ENCODE measurements at regions not wholly inside any gene's neighbourhood (a gene's known extent, or its start where the extent isn't known, plus 50 kb on each side); places are given as distances from the start of the nearest gene placed in this dataset.

DNA sequence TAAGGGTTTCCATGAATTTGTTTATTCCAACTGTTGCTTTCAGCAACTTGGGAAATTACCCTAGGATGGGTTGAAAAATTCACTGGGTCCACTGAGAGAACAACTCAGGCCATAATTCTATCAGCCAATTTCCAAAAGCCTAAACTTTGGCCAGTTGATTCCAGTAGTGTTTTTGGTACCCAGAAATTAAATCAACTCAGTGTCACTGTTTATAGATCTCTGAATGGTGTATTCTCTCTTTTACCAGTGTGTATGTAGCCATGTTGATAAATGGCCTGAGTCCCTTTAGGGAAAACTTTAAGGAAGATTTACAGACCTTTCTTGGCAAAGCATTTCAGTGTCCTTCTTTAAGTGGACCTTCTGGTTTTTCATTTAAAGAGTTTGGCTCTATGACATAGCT lies 636.4 kb downstream of the OTOL1 start:
- H3K36me3 ChIP-seq: no peaks in the 10 kb centered on the region
- H3K4me3 ChIP-seq: no peak overlapping the region
- no peaks in the 10 kb centered on the region for H3K27me3 ChIP-seq
- H3K4me1 ChIP-seq: no peaks in the 10 kb centered on the region
- no peak overlapping the region for H3K27ac ChIP-seq
- DNase-seq: no peak
- no peaks in the 10 kb centered on the region for H3K9me3 ChIP-seq (replicated peaks)

- DNase-seq: no peak
- no peaks in the 10 kb centered on the region for H3K4me1 ChIP-seq
- H3K27me3 ChIP-seq: no peaks in the 10 kb centered on the region
- no peak overlapping the region for H3K4me3 ChIP-seq
- H3K9me3 ChIP-seq (replicated peaks): no peaks in the 10 kb centered on the region
- no peak overlapping the region for H3K27ac ChIP-seq
- H3K36me3 ChIP-seq: no peaks in the 10 kb centered on the region
Observed at GRCh38 chr3:162134571-162134970, 638.0 kb downstream of the OTOL1 start.

DNA sequence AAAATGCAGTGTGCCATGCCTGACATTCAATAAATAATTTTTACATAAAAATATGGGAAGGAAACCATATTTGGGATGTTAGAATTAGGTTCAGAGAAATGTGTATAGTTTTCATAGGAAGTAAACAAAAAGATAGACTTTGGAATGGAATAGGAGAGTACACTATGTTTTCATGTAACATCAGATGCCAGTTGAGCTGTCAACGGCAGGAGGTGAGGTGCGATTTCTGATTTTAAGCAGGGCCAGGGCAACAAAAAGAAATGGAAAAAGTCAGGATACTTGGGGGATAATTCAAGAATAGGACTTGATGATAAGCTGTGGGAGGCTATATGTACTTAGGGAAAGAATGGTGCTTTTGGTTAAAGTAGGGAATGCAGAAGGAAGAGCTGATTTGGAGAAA lies 639.5 kb downstream of the OTOL1 start:
- Histone ChIP-seq H3K27ac (no peak overlapping the region), H3K27me3 (no peaks in the 10 kb centered on the region), H3K4me3 (no peak overlapping the region), H3K36me3 (no peaks in the 10 kb centered on the region), H3K9me3 (replicated peaks) (no peaks in the 10 kb centered on the region), H3K4me1 (peaks cover 4% of the 10 kb centered on the region)
- no peak for DNase-seq

- H3K27me3 ChIP-seq: no peaks in the 10 kb centered on the region
- no peak for DNase-seq
- H3K9me3 ChIP-seq (replicated peaks): no peaks in the 10 kb centered on the region
- peaks cover 12% of the 10 kb centered on the region for H3K4me1 ChIP-seq
- no peak overlapping the region for H3K27ac ChIP-seq
- H3K36me3 ChIP-seq: no peaks in the 10 kb centered on the region
- no peak overlapping the region for H3K4me3 ChIP-seq
Observed at GRCh38 chr3:162138509-162138908, 641.9 kb downstream of the OTOL1 start.

DNA sequence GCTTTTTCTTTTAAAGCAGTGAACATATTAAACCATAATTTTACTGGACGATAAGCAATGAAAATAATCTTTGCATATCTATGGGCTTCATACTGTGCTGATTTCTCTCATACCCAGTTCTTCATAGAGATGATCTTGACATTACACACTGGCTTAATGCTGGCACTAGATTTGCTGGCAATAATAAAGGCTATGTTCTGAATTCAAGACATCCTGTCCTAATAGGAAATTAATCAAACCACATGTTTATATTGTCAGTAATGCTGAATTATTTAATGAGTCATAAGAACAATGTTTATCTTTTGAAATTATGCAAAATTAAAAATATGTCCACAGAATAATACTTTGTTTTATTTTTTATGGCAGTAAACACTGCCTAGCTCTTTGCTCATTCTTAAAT lies 643.2 kb downstream of the OTOL1 start:
- DNase-seq: no peak
- no peak overlapping the region for H3K4me3 ChIP-seq

GRCh38 chr3:162141272-162141791 lies 644.7 kb downstream of the OTOL1 start:
- Histone ChIP-seq H3K27me3 (no peaks in the 10 kb centered on the region), H3K36me3 (no peaks in the 10 kb centered on the region), H3K4me3 (no peak overlapping the region), H3K4me1 (peaks cover 12% of the 10 kb centered on the region), H3K9me3 (replicated peaks) (no peaks in the 10 kb centered on the region), H3K27ac (peak overlapping the region; percentile 36)
- peak in 1 of 2 experiments; percentile 31 for DNase-seq

More for the DNA sequence above, 643.2 kb downstream of the OTOL1 start:
- Histone ChIP-seq H3K27ac (no peak overlapping the region), H3K27me3 (no peaks in the 10 kb centered on the region), H3K4me1 (peaks cover 12% of the 10 kb centered on the region), H3K9me3 (replicated peaks) (no peaks in the 10 kb centered on the region), H3K36me3 (no peaks in the 10 kb centered on the region)

- DNase-seq: no peak
- Histone ChIP-seq H3K4me1 (peaks cover 12% of the 10 kb centered on the region), H3K27me3 (no peaks in the 10 kb centered on the region), H3K27ac (no peak overlapping the region), H3K4me3 (no peak overlapping the region), H3K9me3 (replicated peaks) (no peaks in the 10 kb centered on the region), H3K36me3 (no peaks in the 10 kb centered on the region)
Observed at GRCh38 chr3:162142511-162142910, 645.9 kb downstream of the OTOL1 start.

DNA sequence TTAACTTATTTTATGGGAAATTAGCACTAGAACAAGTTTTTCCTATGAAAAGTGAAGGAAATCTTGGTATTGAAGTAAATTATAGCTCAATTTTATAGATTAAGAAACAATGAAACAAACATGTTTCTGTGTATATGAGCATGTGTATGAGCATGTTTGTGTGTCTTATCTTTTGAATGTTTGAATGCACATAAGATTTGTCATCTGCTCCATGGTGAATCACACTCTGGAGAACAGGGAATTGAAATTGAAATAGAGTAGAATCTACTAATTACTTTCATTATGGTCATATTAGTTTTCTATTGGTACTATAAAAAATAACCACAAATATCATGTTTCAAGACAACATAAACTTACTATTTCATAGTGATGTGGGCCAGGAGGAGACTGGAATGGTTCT lies 646.6 kb downstream of the OTOL1 start:
- peaks cover 12% of the 10 kb centered on the region for H3K4me1 ChIP-seq
- H3K4me3 ChIP-seq: no peak overlapping the region
- no peak for DNase-seq
- no peak overlapping the region for H3K27ac ChIP-seq
- no peaks in the 10 kb centered on the region for H3K9me3 ChIP-seq (replicated peaks)
- no peaks in the 10 kb centered on the region for H3K27me3 ChIP-seq
- H3K36me3 ChIP-seq: no peaks in the 10 kb centered on the region

- no peaks in the 10 kb centered on the region for H3K9me3 ChIP-seq (replicated peaks)
- no peak overlapping the region for H3K27ac ChIP-seq
- no peaks in the 10 kb centered on the region for H3K27me3 ChIP-seq
- H3K4me3 ChIP-seq: no peak overlapping the region
- no peak for DNase-seq
- no peaks in the 10 kb centered on the region for H3K36me3 ChIP-seq
- H3K4me1 ChIP-seq: no peaks in the 10 kb centered on the region
Observed at GRCh38 chr3:162147996-162148395, 651.4 kb downstream of the OTOL1 start.

- H3K27me3 ChIP-seq: no peaks in the 10 kb centered on the region
- no peak overlapping the region for H3K27ac ChIP-seq
- H3K4me1 ChIP-seq: no peaks in the 10 kb centered on the region
- H3K36me3 ChIP-seq: no peaks in the 10 kb centered on the region
- no peak for DNase-seq
- H3K4me3 ChIP-seq: no peak overlapping the region
- H3K9me3 ChIP-seq (replicated peaks): no peaks in the 10 kb centered on the region
Observed at GRCh38 chr3:162150790-162151189, 654.2 kb downstream of the OTOL1 start.

DNA sequence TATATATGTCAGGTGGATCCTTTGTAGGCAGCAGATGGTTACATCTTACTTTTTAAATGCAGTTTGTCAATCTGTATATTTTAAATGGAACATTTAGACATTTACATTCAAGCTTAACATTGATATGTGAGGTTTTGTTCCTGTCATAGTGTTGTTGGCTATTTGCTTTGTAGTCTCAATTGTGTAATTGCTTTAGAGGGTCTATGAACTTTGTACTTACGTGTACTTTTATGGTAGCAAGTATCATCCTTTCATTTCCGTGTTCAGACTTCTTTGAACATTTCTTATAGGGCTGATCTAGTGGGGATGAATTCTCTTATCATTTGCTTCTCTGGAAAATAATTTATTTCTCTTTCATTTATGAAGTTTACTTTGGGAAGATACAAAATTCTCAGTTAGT lies 656.0 kb downstream of the OTOL1 start:
- Histone ChIP-seq H3K4me1 (no peaks in the 10 kb centered on the region), H3K27ac (no peak overlapping the region), H3K36me3 (no peaks in the 10 kb centered on the region), H3K27me3 (no peaks in the 10 kb centered on the region), H3K9me3 (replicated peaks) (no peaks in the 10 kb centered on the region), H3K4me3 (no peak overlapping the region)
- no peak for DNase-seq

DNA sequence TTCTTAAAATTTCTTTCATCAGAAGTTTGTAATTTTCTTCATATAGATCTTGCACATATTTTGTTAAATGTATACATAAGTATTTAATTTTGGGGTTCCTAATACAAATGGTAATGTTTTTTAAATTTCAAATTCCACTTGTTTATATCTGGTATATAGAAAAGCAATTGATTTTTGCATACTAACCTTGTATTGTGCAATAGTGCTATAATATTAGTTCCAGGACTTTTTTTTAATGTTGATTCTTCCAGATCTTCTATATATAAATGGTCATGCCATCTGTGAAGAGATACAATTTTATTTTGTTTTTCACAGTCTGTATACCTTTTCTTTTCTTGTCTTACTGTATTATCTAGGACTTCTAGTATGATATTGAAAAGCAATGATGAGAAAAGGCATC lies 665.0 kb downstream of the OTOL1 start:
- H3K4me1 ChIP-seq: no peaks in the 10 kb centered on the region
- H3K27ac ChIP-seq: no peak overlapping the region
- H3K4me3 ChIP-seq: no peak overlapping the region
- H3K9me3 ChIP-seq (replicated peaks): no peaks in the 10 kb centered on the region
- no peaks in the 10 kb centered on the region for H3K27me3 ChIP-seq
- no peak for DNase-seq
- H3K36me3 ChIP-seq: no peaks in the 10 kb centered on the region

GRCh38 chr3:162165346-162165745 lies 668.7 kb downstream of the OTOL1 start:
- DNase-seq: no peak
- H3K27me3 ChIP-seq: no peaks in the 10 kb centered on the region

GRCh38 chr3:162166543-162166942 lies 669.9 kb downstream of the OTOL1 start:
- Histone ChIP-seq H3K4me1 (no peaks in the 10 kb centered on the region), H3K4me3 (no peak overlapping the region), H3K27ac (no peak overlapping the region), H3K27me3 (no peaks in the 10 kb centered on the region), H3K9me3 (replicated peaks) (no peaks in the 10 kb centered on the region), H3K36me3 (no peaks in the 10 kb centered on the region)
- DNase-seq: no peak

More at GRCh38 chr3:162165346-162165745, 668.7 kb downstream of the OTOL1 start:
- no peaks in the 10 kb centered on the region for H3K36me3 ChIP-seq
- no peaks in the 10 kb centered on the region for H3K4me1 ChIP-seq
- H3K27ac ChIP-seq: no peak overlapping the region
- H3K9me3 ChIP-seq (replicated peaks): no peaks in the 10 kb centered on the region
- H3K4me3 ChIP-seq: no peak overlapping the region

DNA sequence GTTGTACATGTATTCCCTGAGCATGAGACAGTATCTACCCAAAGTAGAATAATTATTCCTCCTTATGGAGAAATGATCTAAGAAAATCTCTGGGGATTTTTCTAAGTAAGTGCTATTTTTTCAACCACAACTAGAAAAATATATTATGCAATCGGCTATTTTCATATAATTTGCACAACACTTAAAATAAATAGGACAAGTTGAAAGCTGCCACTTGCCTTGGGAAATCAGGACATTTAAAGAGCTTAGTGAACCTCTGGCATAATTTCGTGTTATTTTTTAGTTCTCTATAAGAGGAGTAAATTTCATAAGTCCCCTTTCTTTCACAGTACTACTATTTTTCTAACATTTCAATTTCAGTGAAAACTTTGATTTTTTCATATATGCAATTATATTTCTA lies 672.1 kb downstream of the OTOL1 start:
- Histone ChIP-seq H3K9me3 (replicated peaks) (no peaks in the 10 kb centered on the region), H3K4me1 (no peaks in the 10 kb centered on the region), H3K4me3 (no peak overlapping the region), H3K27ac (no peak overlapping the region), H3K36me3 (no peaks in the 10 kb centered on the region), H3K27me3 (no peaks in the 10 kb centered on the region)
- no peak for DNase-seq

DNA sequence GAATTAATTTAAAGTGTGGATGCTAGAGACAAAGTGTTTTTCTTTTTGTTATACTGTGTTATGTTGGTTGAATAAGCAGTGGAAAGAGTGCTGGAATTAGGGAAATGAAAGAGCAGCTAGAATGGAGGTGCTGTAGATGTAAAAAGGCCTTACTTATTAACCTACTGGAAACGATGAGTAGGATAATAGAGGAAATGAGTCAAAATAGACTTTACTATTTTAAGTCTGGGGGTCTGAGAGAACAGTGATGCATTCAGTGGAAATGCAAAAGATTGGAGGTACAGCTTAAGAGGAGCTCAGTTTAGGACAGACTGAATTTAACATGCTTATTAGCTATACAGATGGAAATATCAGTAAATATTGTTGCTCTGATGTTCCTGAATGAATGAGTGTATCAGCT lies 674.0 kb downstream of the OTOL1 start:
- no peaks in the 10 kb centered on the region for H3K9me3 ChIP-seq (replicated peaks)
- no peak overlapping the region for H3K4me3 ChIP-seq
- no peaks in the 10 kb centered on the region for H3K4me1 ChIP-seq
- H3K36me3 ChIP-seq: no peaks in the 10 kb centered on the region
- no peak for DNase-seq
- no peaks in the 10 kb centered on the region for H3K27me3 ChIP-seq
- no peak overlapping the region for H3K27ac ChIP-seq
